ENCODE measurements at regions not wholly inside any gene's neighbourhood (a gene's known extent, or its start where the extent isn't known, plus 50 kb on each side); places are given as distances from the start of the nearest gene placed in this dataset.

GRCh38 chr6:144449218-144449617, 164.1 kb downstream of the UTRN start:
- Histone ChIP-seq H3K9ac (ENCODE audit: low read length) (no peak overlapping the region), H3K4me2 (ENCODE audit: low read depth, low read length, poor library complexity, severe bottlenecking) (no peak overlapping the region), H2AFZ (ENCODE audit: low read length) (no peak overlapping the region), H3K27me3 (ENCODE audit: low read length) (no peaks in the 10 kb centered on the region), H3K4me1 (ENCODE audit: low read length) (no peaks in the 10 kb centered on the region), H3K9me3 (ENCODE audit: low read length) (no peaks in the 10 kb centered on the region), H3K79me2 (ENCODE audit: low read length) (no peaks in the 10 kb centered on the region), H4K20me1 (ENCODE audit: insufficient read depth, low read depth, low read length) (no peaks in the 10 kb centered on the region), H3K4me3 (ENCODE audit: low read length) (no peak overlapping the region), H3K36me3 (ENCODE audit: insufficient read depth, low read length) (no peaks in the 10 kb centered on the region), H3K27ac (ENCODE audit: low read length) (no peak overlapping the region), H3K9me2 (replicated peaks; ENCODE audit: insufficient read depth, low read length) (no peaks in the 10 kb centered on the region)
- no peak for DNase-seq

GRCh38 chr6:144449911-144450597, 164.9 kb downstream of the UTRN start:
- Histone ChIP-seq H3K4me3 (ENCODE audit: low read length) (no peak overlapping the region), H3K27ac (ENCODE audit: low read length) (no peak overlapping the region), H3K4me1 (ENCODE audit: low read length) (no peaks in the 10 kb centered on the region), H2AFZ (ENCODE audit: low read length) (no peak overlapping the region), H3K9me2 (replicated peaks; ENCODE audit: insufficient read depth, low read length) (no peaks in the 10 kb centered on the region), H3K27me3 (ENCODE audit: low read length) (no peaks in the 10 kb centered on the region), H3K79me2 (ENCODE audit: low read length) (no peaks in the 10 kb centered on the region), H3K9ac (ENCODE audit: low read length) (no peak overlapping the region), H4K20me1 (ENCODE audit: insufficient read depth, low read depth, low read length) (no peaks in the 10 kb centered on the region), H3K9me3 (ENCODE audit: low read length) (no peaks in the 10 kb centered on the region), H3K36me3 (ENCODE audit: insufficient read depth, low read length) (no peaks in the 10 kb centered on the region), H3K4me2 (ENCODE audit: low read depth, low read length, poor library complexity, severe bottlenecking) (no peak overlapping the region)
- no peak for DNase-seq

DNA sequence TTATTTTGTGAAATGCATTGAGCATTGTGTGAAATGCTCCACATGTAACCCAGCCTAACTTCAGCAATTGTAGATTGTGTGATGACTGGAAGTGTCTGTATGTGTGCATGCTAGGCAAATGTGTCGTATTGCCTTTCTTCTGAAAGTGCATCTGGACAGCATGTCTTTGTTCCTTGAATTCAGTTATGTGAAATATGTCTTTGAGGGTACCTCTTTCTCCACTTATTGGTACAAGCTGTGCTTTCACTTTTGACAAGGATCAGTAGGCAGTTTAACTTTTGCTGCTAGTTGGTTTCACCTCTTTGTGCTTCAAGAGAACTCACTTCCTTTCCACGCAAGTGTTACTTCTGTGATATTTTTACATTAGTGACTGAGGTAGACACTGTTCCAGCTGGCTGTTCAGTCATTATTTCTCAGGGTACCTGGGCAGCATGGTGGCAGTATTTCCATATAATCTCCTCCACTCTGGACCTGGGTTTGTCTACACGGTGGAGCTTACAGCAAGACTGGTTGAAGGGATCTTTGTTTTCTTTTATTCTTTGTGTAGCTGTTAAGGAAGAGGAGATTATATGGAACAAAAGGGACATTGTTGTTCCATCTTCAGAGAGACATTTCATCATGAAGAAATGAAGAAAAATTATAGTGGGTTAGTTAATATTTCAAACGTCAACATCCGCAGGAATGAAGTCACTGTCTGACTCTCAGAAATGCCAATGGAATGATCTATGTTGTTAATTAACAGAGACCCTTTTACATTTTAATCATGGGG, 175.4 kb downstream of the UTRN start:
- no peak overlapping the region for H3K4me2 ChIP-seq (ENCODE audit: low read depth, low read length, poor library complexity, severe bottlenecking)
- no peaks in the 10 kb centered on the region for H3K9me3 ChIP-seq (ENCODE audit: low read length)
- H4K20me1 ChIP-seq (ENCODE audit: insufficient read depth, low read depth, low read length): no peaks in the 10 kb centered on the region
- H3K4me3 ChIP-seq (ENCODE audit: low read length): no peak overlapping the region
- no peak for DNase-seq
- H3K27ac ChIP-seq (ENCODE audit: low read length): no peak overlapping the region
- no peaks in the 10 kb centered on the region for H3K36me3 ChIP-seq (ENCODE audit: insufficient read depth, low read length)
- H2AFZ ChIP-seq (ENCODE audit: low read length): no peak overlapping the region
- H3K27me3 ChIP-seq (ENCODE audit: low read length): no peaks in the 10 kb centered on the region
- no peak overlapping the region for H3K9ac ChIP-seq (ENCODE audit: low read length)
- no peaks in the 10 kb centered on the region for H3K79me2 ChIP-seq (ENCODE audit: low read length)
- no peaks in the 10 kb centered on the region for H3K4me1 ChIP-seq (ENCODE audit: low read length)
- no peaks in the 10 kb centered on the region for H3K9me2 ChIP-seq (replicated peaks; ENCODE audit: insufficient read depth, low read length)

DNA sequence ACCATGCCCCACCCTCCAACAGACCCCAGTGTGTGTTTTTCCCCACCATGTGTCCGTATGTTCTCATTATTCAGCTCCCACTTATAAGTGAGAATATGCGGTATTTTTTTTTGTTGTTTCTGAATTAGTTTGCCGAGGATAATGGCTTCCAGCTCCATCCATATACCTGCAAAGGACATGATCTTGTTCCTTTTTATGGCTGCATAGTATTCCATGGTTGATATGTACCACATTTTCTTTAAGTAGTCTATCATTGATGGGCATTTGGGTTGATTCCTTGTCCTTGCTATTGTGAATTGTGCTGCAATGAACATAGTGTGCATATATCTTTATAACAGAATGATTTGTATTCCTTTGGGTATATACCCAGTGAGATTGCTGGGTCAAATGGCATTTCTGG, 176.9 kb downstream of the UTRN start:
- Histone ChIP-seq H3K4me2 (ENCODE audit: low read depth, low read length, poor library complexity, severe bottlenecking) (no peak overlapping the region), H3K36me3 (ENCODE audit: insufficient read depth, low read length) (no peaks in the 10 kb centered on the region), H3K4me3 (ENCODE audit: low read length) (no peak overlapping the region), H3K9ac (ENCODE audit: low read length) (no peak overlapping the region), H3K9me3 (ENCODE audit: low read length) (no peaks in the 10 kb centered on the region), H3K79me2 (ENCODE audit: low read length) (no peaks in the 10 kb centered on the region), H3K9me2 (replicated peaks; ENCODE audit: insufficient read depth, low read length) (no peaks in the 10 kb centered on the region), H3K4me1 (ENCODE audit: low read length) (no peaks in the 10 kb centered on the region), H4K20me1 (ENCODE audit: insufficient read depth, low read depth, low read length) (no peaks in the 10 kb centered on the region), H3K27ac (ENCODE audit: low read length) (no peak overlapping the region), H2AFZ (ENCODE audit: low read length) (no peak overlapping the region), H3K27me3 (ENCODE audit: low read length) (no peaks in the 10 kb centered on the region)
- no peak for DNase-seq

DNA sequence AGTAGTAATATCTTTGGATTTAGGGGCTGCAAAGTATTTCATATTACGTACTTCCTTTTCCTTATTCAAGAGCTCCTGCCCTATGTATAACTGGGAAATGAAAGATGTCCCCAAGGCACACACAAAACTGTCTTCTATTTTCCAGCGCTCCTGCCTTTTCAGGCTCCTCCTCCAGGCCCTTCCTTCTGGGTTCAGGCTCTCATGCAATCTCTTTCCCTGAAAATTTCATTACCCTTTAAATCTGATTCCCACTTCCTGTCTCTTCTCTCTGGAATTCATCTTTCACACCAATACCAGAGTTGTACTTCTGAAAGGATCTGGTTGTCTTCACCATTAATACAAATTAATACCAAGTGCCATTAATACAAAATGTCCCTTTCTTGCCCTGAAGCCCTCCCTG, 181.6 kb downstream of the UTRN start:
- H3K9ac ChIP-seq (ENCODE audit: low read length): no peak overlapping the region
- H4K20me1 ChIP-seq (ENCODE audit: insufficient read depth, low read depth, low read length): no peaks in the 10 kb centered on the region
- no peaks in the 10 kb centered on the region for H3K36me3 ChIP-seq (ENCODE audit: insufficient read depth, low read length)
- no peaks in the 10 kb centered on the region for H3K4me1 ChIP-seq (ENCODE audit: low read length)
- no peaks in the 10 kb centered on the region for H3K9me3 ChIP-seq (ENCODE audit: low read length)
- no peak overlapping the region for H3K4me3 ChIP-seq (ENCODE audit: low read length)
- no peak for DNase-seq
- no peaks in the 10 kb centered on the region for H3K79me2 ChIP-seq (ENCODE audit: low read length)
- no peaks in the 10 kb centered on the region for H3K9me2 ChIP-seq (replicated peaks; ENCODE audit: insufficient read depth, low read length)
- no peak overlapping the region for H2AFZ ChIP-seq (ENCODE audit: low read length)
- no peak overlapping the region for H3K4me2 ChIP-seq (ENCODE audit: low read depth, low read length, poor library complexity, severe bottlenecking)
- H3K27me3 ChIP-seq (ENCODE audit: low read length): no peaks in the 10 kb centered on the region
- no peak overlapping the region for H3K27ac ChIP-seq (ENCODE audit: low read length)

DNA sequence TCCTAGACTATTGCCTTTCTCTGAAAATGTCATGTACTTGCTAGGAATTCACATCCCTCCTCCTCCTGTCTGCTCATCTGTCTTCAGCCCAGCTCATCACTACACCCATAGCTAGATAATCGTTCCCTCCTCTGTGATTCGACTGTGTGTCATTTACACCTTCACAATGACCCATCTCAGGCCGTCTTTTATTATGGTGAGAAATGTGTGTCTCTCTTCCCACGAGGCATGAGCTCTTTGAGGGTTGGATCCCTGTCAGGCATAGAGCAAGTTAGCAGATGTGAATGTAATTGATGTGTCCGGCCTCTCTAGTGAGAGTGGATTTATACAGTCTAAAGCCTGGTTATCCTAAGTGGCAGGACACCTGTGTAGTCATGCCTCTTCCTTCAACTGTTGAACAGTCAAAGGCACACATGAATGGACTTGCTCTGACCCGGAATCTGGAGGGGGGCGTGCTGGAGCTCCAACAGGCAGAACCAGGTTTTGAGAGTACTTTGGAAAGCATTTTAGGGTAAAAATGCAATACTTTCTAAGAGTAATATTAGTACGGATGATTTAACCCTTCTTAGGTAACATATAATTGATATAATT, 182.1 kb downstream of the UTRN start:
- H3K27ac ChIP-seq (ENCODE audit: low read length): no peak overlapping the region
- H3K9ac ChIP-seq (ENCODE audit: low read length): no peak overlapping the region
- H3K9me3 ChIP-seq (ENCODE audit: low read length): no peaks in the 10 kb centered on the region
- no peak overlapping the region for H2AFZ ChIP-seq (ENCODE audit: low read length)
- H3K9me2 ChIP-seq (replicated peaks; ENCODE audit: insufficient read depth, low read length): no peaks in the 10 kb centered on the region
- H4K20me1 ChIP-seq (ENCODE audit: insufficient read depth, low read depth, low read length): no peaks in the 10 kb centered on the region
- no peaks in the 10 kb centered on the region for H3K36me3 ChIP-seq (ENCODE audit: insufficient read depth, low read length)
- no peak overlapping the region for H3K4me2 ChIP-seq (ENCODE audit: low read depth, low read length, poor library complexity, severe bottlenecking)
- no peak for DNase-seq
- no peaks in the 10 kb centered on the region for H3K27me3 ChIP-seq (ENCODE audit: low read length)
- H3K4me3 ChIP-seq (ENCODE audit: low read length): no peak overlapping the region
- H3K79me2 ChIP-seq (ENCODE audit: low read length): no peaks in the 10 kb centered on the region
- no peaks in the 10 kb centered on the region for H3K4me1 ChIP-seq (ENCODE audit: low read length)

- no peaks in the 10 kb centered on the region for H3K9me2 ChIP-seq (replicated peaks; ENCODE audit: insufficient read depth, low read length)
These were observed 182.8 kb downstream of the UTRN start for GRCh38 chr6:144467921-144468320.

GRCh38 chr6:144468709-144469108, 183.6 kb downstream of the UTRN start:
- Histone ChIP-seq H2AFZ (ENCODE audit: low read length) (no peak overlapping the region), H3K9ac (ENCODE audit: low read length) (no peak overlapping the region), H3K36me3 (ENCODE audit: insufficient read depth, low read length) (no peaks in the 10 kb centered on the region), H3K9me2 (replicated peaks; ENCODE audit: insufficient read depth, low read length) (no peaks in the 10 kb centered on the region), H3K79me2 (ENCODE audit: low read length) (no peaks in the 10 kb centered on the region), H4K20me1 (ENCODE audit: insufficient read depth, low read depth, low read length) (no peaks in the 10 kb centered on the region), H3K4me3 (ENCODE audit: low read length) (no peak overlapping the region), H3K9me3 (ENCODE audit: low read length) (no peaks in the 10 kb centered on the region), H3K4me1 (ENCODE audit: low read length) (no peaks in the 10 kb centered on the region), H3K27ac (ENCODE audit: low read length) (no peak overlapping the region), H3K4me2 (ENCODE audit: low read depth, low read length, poor library complexity, severe bottlenecking) (no peak overlapping the region), H3K27me3 (ENCODE audit: low read length) (no peaks in the 10 kb centered on the region)
- no peak for DNase-seq

More at GRCh38 chr6:144467921-144468320, 182.8 kb downstream of the UTRN start:
- DNase-seq: no peak
- Histone ChIP-seq H2AFZ (ENCODE audit: low read length) (no peak overlapping the region), H3K27me3 (ENCODE audit: low read length) (no peaks in the 10 kb centered on the region), H3K4me3 (ENCODE audit: low read length) (no peak overlapping the region), H3K4me1 (ENCODE audit: low read length) (no peaks in the 10 kb centered on the region), H3K27ac (ENCODE audit: low read length) (no peak overlapping the region), H3K9ac (ENCODE audit: low read length) (no peak overlapping the region), H3K36me3 (ENCODE audit: insufficient read depth, low read length) (no peaks in the 10 kb centered on the region), H3K79me2 (ENCODE audit: low read length) (no peaks in the 10 kb centered on the region), H4K20me1 (ENCODE audit: insufficient read depth, low read depth, low read length) (no peaks in the 10 kb centered on the region), H3K4me2 (ENCODE audit: low read depth, low read length, poor library complexity, severe bottlenecking) (no peak overlapping the region), H3K9me3 (ENCODE audit: low read length) (no peaks in the 10 kb centered on the region)
